ENCODE measurements at regions not wholly inside any gene's neighbourhood (a gene's known extent, or its start where the extent isn't known, plus 50 kb on each side); places are given as distances from the start of the nearest gene placed in this dataset.

DNA sequence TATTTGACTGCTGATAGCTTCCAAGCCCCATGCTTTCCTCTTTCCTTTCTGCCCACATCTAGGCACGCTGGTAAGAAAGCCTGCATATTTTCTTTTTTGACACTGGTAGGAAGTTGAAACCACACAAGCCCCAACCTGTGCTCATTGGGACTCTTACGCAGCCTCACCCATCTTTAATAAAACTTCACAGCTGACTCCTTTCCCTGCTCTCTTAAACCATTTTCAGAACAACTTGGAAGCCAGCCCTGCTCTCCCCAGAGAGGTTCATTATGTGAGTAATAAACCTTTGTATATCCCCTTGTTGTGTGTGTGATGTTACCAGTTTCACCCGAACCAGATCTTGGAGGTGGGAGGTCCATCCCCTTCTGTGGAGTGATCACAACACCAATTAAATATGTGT is 268.4 kb downstream of the GPD2 start:
- peaks cover 27% of the 10 kb centered on the region for H3K4me1 ChIP-seq
- H3K27me3 ChIP-seq (ENCODE audit: low read depth), result no peaks in the 10 kb centered on the region
- DNase-seq (ENCODE audit: low spot score in 2 of 2), result no peak
- no peaks in the 10 kb centered on the region for H3K9me3 ChIP-seq
- in situ Hi-C loops (cut with MboI; ENCODE audit: low sequenced_read_pairs), result no loop called here
- H3K4me3 ChIP-seq, result no peak overlapping the region
- no peaks in the 10 kb centered on the region for H3K36me3 ChIP-seq (replicated peaks)

GRCh38 chr2:156706576-156706975 is 270.4 kb downstream of the GPD2 start:
- in situ Hi-C loops (cut with MboI; ENCODE audit: low sequenced_read_pairs), result no loop called here
- no peaks in the 10 kb centered on the region for H3K36me3 ChIP-seq (replicated peaks)
- no peak for DNase-seq (ENCODE audit: low spot score in 2 of 2)
- no peak overlapping the region for H3K4me3 ChIP-seq
- H3K9me3 ChIP-seq, result no peaks in the 10 kb centered on the region
- peaks cover 22% of the 10 kb centered on the region for H3K4me1 ChIP-seq
- no peaks in the 10 kb centered on the region for H3K27me3 ChIP-seq (ENCODE audit: low read depth)

- in situ Hi-C loops (cut with MboI; ENCODE audit: low sequenced_read_pairs), result no loop called here
- no peaks in the 10 kb centered on the region for H3K9me3 ChIP-seq
- no peak for DNase-seq (ENCODE audit: low spot score in 2 of 2)
- H3K4me3 ChIP-seq, result no peak overlapping the region
- H3K4me1 ChIP-seq, result peaks cover 20% of the 10 kb centered on the region
- no peaks in the 10 kb centered on the region for H3K36me3 ChIP-seq (replicated peaks)
- H3K27me3 ChIP-seq (ENCODE audit: low read depth), result no peaks in the 10 kb centered on the region
Observed at GRCh38 chr2:156708051-156708450, 271.9 kb downstream of the GPD2 start.

GRCh38 chr2:156709091-156709490 is 272.9 kb downstream of the GPD2 start:
- Histone ChIP-seq H3K4me1 (peaks cover 19% of the 10 kb centered on the region), H3K36me3 (replicated peaks) (no peaks in the 10 kb centered on the region), H3K4me3 (no peak overlapping the region), H3K9me3 (0 out of 2 replicates have a peak, but pooled peaks cover 2% of the 10 kb centered on the region), H3K27me3 (ENCODE audit: low read depth) (no peaks in the 10 kb centered on the region)
- in situ Hi-C loops (cut with MboI; ENCODE audit: low sequenced_read_pairs), result no loop called here
- no peak for DNase-seq (ENCODE audit: low spot score in 2 of 2)

DNA sequence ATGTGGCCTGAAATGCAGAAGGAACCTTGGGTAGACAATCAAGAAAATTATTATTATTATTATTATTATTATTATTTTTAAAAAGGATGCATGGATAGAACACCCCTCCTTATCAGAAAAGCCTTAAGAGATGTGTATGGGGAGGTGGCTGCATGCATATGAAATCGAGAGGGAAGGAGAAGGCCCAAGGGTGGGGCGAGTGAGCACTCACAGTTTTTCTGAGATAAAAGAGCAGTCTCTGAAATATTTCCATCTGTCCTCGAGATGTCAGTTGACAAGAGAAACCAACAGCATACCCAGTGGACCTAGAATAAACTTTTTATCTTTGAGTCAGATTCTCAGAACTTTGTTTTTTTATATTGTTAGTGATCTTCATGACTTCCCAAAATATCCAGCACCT is 282.9 kb downstream of the GPD2 start:
- DNase-seq (ENCODE audit: low spot score in 2 of 2), result no peak
- no peaks in the 10 kb centered on the region for H3K36me3 ChIP-seq (replicated peaks)
- no peaks in the 10 kb centered on the region for H3K27me3 ChIP-seq (ENCODE audit: low read depth)
- in situ Hi-C loops (cut with MboI; ENCODE audit: low sequenced_read_pairs), result no loop called here
- H3K9me3 ChIP-seq, result no peaks in the 10 kb centered on the region
- no peak overlapping the region for H3K4me3 ChIP-seq
- H3K4me1 ChIP-seq, result no peaks in the 10 kb centered on the region

DNA sequence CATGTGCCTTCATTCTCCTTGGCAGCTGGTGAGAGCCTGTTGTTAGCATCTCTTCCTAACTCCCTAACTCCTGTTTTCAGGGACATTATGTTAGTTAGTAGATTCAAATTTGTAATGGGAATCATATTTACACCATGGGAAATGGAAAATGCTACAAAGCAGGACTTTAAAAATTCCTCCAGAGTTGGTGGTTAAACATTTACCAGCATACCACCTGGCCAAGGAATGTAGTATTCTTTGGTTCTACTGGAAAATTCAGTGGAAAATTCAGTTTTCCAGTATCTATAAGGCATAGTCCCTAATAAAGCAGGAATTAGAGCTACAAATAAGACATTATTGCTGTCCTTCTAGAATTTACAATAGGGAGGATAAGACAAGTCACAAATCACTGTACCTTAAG is 291.7 kb downstream of the GPD2 start:
- Histone ChIP-seq H3K4me3 (no peak overlapping the region), H3K4me1 (peaks cover 12% of the 10 kb centered on the region), H3K27me3 (ENCODE audit: low read depth) (no peaks in the 10 kb centered on the region), H3K9me3 (no peaks in the 10 kb centered on the region), H3K36me3 (replicated peaks) (no peaks in the 10 kb centered on the region)
- in situ Hi-C loops (cut with MboI; ENCODE audit: low sequenced_read_pairs), result no loop called here
- DNase-seq (ENCODE audit: low spot score in 2 of 2), result no peak

DNA sequence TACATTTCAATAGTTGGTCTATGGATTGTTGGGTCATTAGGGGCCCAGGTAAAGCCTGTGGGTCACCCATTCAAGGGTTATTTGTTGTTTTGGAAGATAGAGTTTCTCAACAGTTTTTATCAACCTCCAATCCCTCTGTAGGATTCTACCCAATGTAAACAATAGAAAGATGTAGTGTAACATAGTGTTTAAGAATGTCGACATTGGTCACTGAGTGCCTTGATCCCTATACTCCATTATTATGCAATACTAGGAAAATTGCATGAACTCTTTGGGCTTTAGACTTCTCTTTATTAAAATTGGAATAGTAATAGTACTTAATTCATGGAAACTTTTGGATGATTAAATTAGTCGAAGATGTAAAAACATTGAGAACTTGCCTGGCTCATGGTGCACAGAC is 292.1 kb downstream of the GPD2 start:
- H3K36me3 ChIP-seq (replicated peaks), result no peaks in the 10 kb centered on the region
- DNase-seq (ENCODE audit: low spot score in 2 of 2), result peak; percentile 15 to 67
- H3K4me1 ChIP-seq, result peaks cover 12% of the 10 kb centered on the region
- no peaks in the 10 kb centered on the region for H3K27me3 ChIP-seq (ENCODE audit: low read depth)
- H3K4me3 ChIP-seq, result no peak overlapping the region
- H3K9me3 ChIP-seq, result no peaks in the 10 kb centered on the region
- in situ Hi-C loops (cut with MboI; ENCODE audit: low sequenced_read_pairs), result no loop called here

DNA sequence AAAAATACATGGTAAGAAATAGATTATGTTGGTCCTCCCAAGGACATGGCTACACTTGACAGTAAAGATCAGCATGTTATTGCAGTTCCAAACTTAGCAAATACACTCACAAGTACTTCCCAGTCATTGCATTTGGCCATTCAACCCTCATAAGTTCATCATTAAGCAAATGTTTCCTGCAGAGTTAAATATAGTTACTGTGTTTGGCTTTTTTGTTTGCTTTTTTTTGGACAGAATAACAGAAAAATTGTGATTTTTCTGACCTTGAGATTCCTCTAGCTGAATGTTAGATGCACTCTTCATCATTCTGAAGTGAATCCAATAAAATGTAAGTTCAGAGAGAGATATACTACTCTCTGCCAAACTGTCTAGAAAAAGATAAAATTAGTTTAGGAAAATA is 295.3 kb downstream of the GPD2 start:
- H3K27me3 ChIP-seq (ENCODE audit: low read depth), result no peaks in the 10 kb centered on the region
- in situ Hi-C loops (cut with MboI; ENCODE audit: low sequenced_read_pairs), result no loop called here
- peaks cover 19% of the 10 kb centered on the region for H3K4me1 ChIP-seq
- no peaks in the 10 kb centered on the region for H3K36me3 ChIP-seq (replicated peaks)
- no peaks in the 10 kb centered on the region for H3K9me3 ChIP-seq
- DNase-seq (ENCODE audit: low spot score in 2 of 2), result no peak
- H3K4me3 ChIP-seq, result no peak overlapping the region

GRCh38 chr2:156736950-156737349 is 300.8 kb downstream of the GPD2 start:
- no peak overlapping the region for H3K4me3 ChIP-seq
- in situ Hi-C loops (cut with MboI; ENCODE audit: low sequenced_read_pairs), result no loop called here
- no peak for DNase-seq (ENCODE audit: low spot score in 2 of 2)
- H3K27me3 ChIP-seq (ENCODE audit: low read depth), result no peaks in the 10 kb centered on the region
- H3K4me1 ChIP-seq, result peaks cover 8% of the 10 kb centered on the region
- no peaks in the 10 kb centered on the region for H3K9me3 ChIP-seq
- no peaks in the 10 kb centered on the region for H3K36me3 ChIP-seq (replicated peaks)

DNA sequence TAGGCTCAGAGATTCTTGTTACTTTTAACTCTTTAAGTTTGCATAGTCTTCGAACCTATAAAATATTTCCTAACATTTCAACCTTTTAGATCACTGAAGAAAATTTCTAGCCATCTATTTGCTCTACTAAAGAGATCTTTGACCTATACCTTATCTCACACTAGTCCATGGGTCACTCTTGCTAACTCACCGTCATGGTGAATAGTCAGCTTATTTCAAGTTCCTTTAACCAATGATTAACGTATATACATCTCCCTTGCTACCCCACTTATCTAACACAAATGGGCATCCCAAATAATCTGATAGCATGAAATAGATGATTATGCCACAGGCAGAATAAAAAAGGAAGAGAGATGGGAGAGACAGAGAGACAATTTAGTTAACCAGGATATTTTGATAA is 303.1 kb downstream of the GPD2 start:
- Histone ChIP-seq H3K9me3 (no peaks in the 10 kb centered on the region), H3K4me3 (no peak overlapping the region), H3K27me3 (ENCODE audit: low read depth) (no peaks in the 10 kb centered on the region), H3K4me1 (peaks cover 6% of the 10 kb centered on the region), H3K36me3 (replicated peaks) (no peaks in the 10 kb centered on the region)
- in situ Hi-C loops (cut with MboI; ENCODE audit: low sequenced_read_pairs), result no loop called here
- DNase-seq (ENCODE audit: low spot score in 2 of 2), result no peak

- no peaks in the 10 kb centered on the region for H3K36me3 ChIP-seq (replicated peaks)
- no peak for DNase-seq (ENCODE audit: low spot score in 2 of 2)
- no peaks in the 10 kb centered on the region for H3K9me3 ChIP-seq
- in situ Hi-C loops (cut with MboI; ENCODE audit: low sequenced_read_pairs), result no loop called here
- H3K27me3 ChIP-seq (ENCODE audit: low read depth), result no peaks in the 10 kb centered on the region
- H3K4me3 ChIP-seq, result no peak overlapping the region
- no peaks in the 10 kb centered on the region for H3K4me1 ChIP-seq
Observed at GRCh38 chr2:156745619-156746018, 309.4 kb downstream of the GPD2 start.

GRCh38 chr2:156748221-156748620 is 312.0 kb downstream of the GPD2 start:
- Histone ChIP-seq H3K4me1 (no peaks in the 10 kb centered on the region), H3K27me3 (ENCODE audit: low read depth) (no peaks in the 10 kb centered on the region), H3K36me3 (replicated peaks) (no peaks in the 10 kb centered on the region), H3K4me3 (no peak overlapping the region), H3K9me3 (no peaks in the 10 kb centered on the region)
- in situ Hi-C loops (cut with MboI; ENCODE audit: low sequenced_read_pairs), result no loop called here
- DNase-seq (ENCODE audit: low spot score in 2 of 2), result no peak

GRCh38 chr2:156752042-156752441 is 315.9 kb downstream of the GPD2 start:
- H3K27me3 ChIP-seq (ENCODE audit: low read depth), result no peaks in the 10 kb centered on the region
- no peak for DNase-seq (ENCODE audit: low spot score in 2 of 2)
- in situ Hi-C loops (cut with MboI; ENCODE audit: low sequenced_read_pairs), result no loop called here
- no peaks in the 10 kb centered on the region for H3K36me3 ChIP-seq (replicated peaks)
- no peak overlapping the region for H3K4me3 ChIP-seq
- no peaks in the 10 kb centered on the region for H3K9me3 ChIP-seq
- H3K4me1 ChIP-seq, result no peaks in the 10 kb centered on the region

DNA sequence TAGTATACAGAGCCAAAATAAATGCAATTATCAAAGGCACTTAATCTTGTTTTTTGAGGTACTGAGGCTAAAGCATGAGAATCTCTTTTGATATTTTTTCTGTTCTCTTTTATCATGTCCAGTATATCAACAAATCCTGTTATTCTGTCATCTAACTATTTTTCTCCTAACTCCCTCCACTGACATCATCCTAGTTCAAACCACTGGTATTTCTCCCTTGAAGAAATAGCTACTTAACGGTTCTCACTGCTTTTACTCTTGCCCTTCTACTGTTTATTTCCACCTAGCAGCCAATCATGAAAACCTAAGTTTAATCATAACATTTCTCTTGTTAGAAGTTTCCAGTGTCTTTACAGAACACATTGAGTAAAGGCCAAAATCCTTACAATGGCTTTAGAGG is 317.6 kb downstream of the GPD2 start:
- Histone ChIP-seq H3K27me3 (ENCODE audit: low read depth) (no peaks in the 10 kb centered on the region), H3K36me3 (replicated peaks) (no peaks in the 10 kb centered on the region), H3K4me3 (no peak overlapping the region), H3K9me3 (no peaks in the 10 kb centered on the region), H3K4me1 (no peaks in the 10 kb centered on the region)
- DNase-seq (ENCODE audit: low spot score in 2 of 2), result no peak
- in situ Hi-C loops (cut with MboI; ENCODE audit: low sequenced_read_pairs), result no loop called here

- no peaks in the 10 kb centered on the region for H3K36me3 ChIP-seq (replicated peaks)
- no peaks in the 10 kb centered on the region for H3K27me3 ChIP-seq (ENCODE audit: low read depth)
- no peak for DNase-seq (ENCODE audit: low spot score in 2 of 2)
- in situ Hi-C loops (cut with MboI; ENCODE audit: low sequenced_read_pairs), result no loop called here
- no peaks in the 10 kb centered on the region for H3K9me3 ChIP-seq
- H3K4me1 ChIP-seq, result no peaks in the 10 kb centered on the region
- H3K4me3 ChIP-seq, result no peak overlapping the region
Observed at GRCh38 chr2:156756516-156756915, 320.3 kb downstream of the GPD2 start.

Data from HAP-1 (cell line).